Chondrocyte (in vitro differentiated cells): ENCODE measurements at regions not wholly inside any gene's neighbourhood (a gene's known extent, or its start where the extent isn't known, plus 50 kb on each side); places are given as distances from the start of the nearest gene placed in this dataset.

Experiments used
- DNase-seq: peaks from one replicate; pipeline ENCODE4 v3.0.0; 2021; ENCODE audit warnings: mixed read lengths, low spot score
- H3K27ac Mint-ChIP-seq: one replicate; pipeline ENCODE4 v1.8.0; 2021; ENCODE audit warnings: mild to moderate bottlenecking, moderate library complexity, mixed read lengths; ENCODE audit not compliant: unreplicated experiment
- H3K27me3 Mint-ChIP-seq: 2 replicates; pipeline ENCODE4 v1.8.0; 2021; ENCODE audit warnings: low read depth, mixed read lengths
- H3K36me3 Mint-ChIP-seq: 2 replicates; pipeline ENCODE4 v1.8.0; 2021; ENCODE audit warnings: low read depth, mixed read lengths
- H3K4me1 Mint-ChIP-seq: 2 replicates; pipeline ENCODE4 v1.8.0; 2021; ENCODE audit warnings: low read depth, mild to moderate bottlenecking, mixed read lengths
- H3K4me3 Mint-ChIP-seq: one replicate; pipeline ENCODE4 v1.8.0; 2021; ENCODE audit warnings: mild to moderate bottlenecking, moderate library complexity, mixed read lengths; ENCODE audit not compliant: unreplicated experiment
- H3K9me3 Mint-ChIP-seq: 2 replicates; pipeline ENCODE4 v1.8.0; 2021; ENCODE audit warnings: low read depth, mixed read lengths
- CTCF ChIP-seq: fragments of 200-600 bp; sonication (generic); IDR thresholded peaks from 2 replicates; pipeline ENCODE4 v1.5.0; 2021; ENCODE audit warnings: antibody characterized with exemption, mild to moderate bottlenecking, moderate library complexity

GRCh38 chr16:86294535-86295196 lies 215.7 kb upstream of the FOXF1 start:
- H3K4me3 Mint-ChIP-seq: no peak overlapping the region
- H3K27ac Mint-ChIP-seq: no peak overlapping the region
- DNase-seq: no peak
- no peak for TF ChIP-seq CTCF
- no peaks in the 10 kb centered on the region for H3K36me3 Mint-ChIP-seq
- H3K27me3 Mint-ChIP-seq: peaks cover 86% of the 10 kb centered on the region
- H3K4me1 Mint-ChIP-seq: no peaks in the 10 kb centered on the region
- H3K9me3 Mint-ChIP-seq: no peaks in the 10 kb centered on the region

- Mint-ChIP-seq H3K27me3 (peaks cover 84% of the 10 kb centered on the region), H3K4me3 (no peak overlapping the region), H3K4me1 (peaks cover 4% of the 10 kb centered on the region), H3K9me3 (no peaks in the 10 kb centered on the region), H3K36me3 (no peaks in the 10 kb centered on the region), H3K27ac (no peak overlapping the region)
- no peak for TF ChIP-seq CTCF
- DNase-seq: no peak
These were observed 214.1 kb upstream of the FOXF1 start for GRCh38 chr16:86296256-86296655.

GRCh38 chr16:86297391-86297790 lies 212.9 kb upstream of the FOXF1 start:
- Mint-ChIP-seq H3K36me3 (no peaks in the 10 kb centered on the region), H3K9me3 (no peaks in the 10 kb centered on the region), H3K4me1 (peaks cover 4% of the 10 kb centered on the region), H3K27ac (no peak overlapping the region), H3K4me3 (no peak overlapping the region), H3K27me3 (peaks cover 84% of the 10 kb centered on the region)
- no peak for TF ChIP-seq CTCF
- DNase-seq: no peak

- no peaks in the 10 kb centered on the region for H3K9me3 Mint-ChIP-seq
- no peak overlapping the region for H3K4me3 Mint-ChIP-seq
- H3K4me1 Mint-ChIP-seq: peaks cover 4% of the 10 kb centered on the region
- peaks cover 80% of the 10 kb centered on the region for H3K27me3 Mint-ChIP-seq
- H3K27ac Mint-ChIP-seq: no peak overlapping the region
- no peaks in the 10 kb centered on the region for H3K36me3 Mint-ChIP-seq
- no peak for DNase-seq
- TF ChIP-seq CTCF: no peak
These were observed 212.2 kb upstream of the FOXF1 start for GRCh38 chr16:86297866-86298757.

GRCh38 chr16:86298758-86299134 lies 211.6 kb upstream of the FOXF1 start:
- no peak for DNase-seq
- peaks cover 76% of the 10 kb centered on the region for H3K27me3 Mint-ChIP-seq

More at GRCh38 chr16:86298758-86299134, 211.6 kb upstream of the FOXF1 start:
- Mint-ChIP-seq H3K4me1 (peaks cover 4% of the 10 kb centered on the region), H3K4me3 (no peak overlapping the region), H3K9me3 (no peaks in the 10 kb centered on the region), H3K36me3 (no peaks in the 10 kb centered on the region), H3K27ac (no peak overlapping the region)
- TF ChIP-seq CTCF: no peak
